ENCODE measurements at regions not wholly inside any gene's neighbourhood (a gene's known extent, or its start where the extent isn't known, plus 50 kb on each side); places are given as distances from the start of the nearest gene placed in this dataset.

DNA sequence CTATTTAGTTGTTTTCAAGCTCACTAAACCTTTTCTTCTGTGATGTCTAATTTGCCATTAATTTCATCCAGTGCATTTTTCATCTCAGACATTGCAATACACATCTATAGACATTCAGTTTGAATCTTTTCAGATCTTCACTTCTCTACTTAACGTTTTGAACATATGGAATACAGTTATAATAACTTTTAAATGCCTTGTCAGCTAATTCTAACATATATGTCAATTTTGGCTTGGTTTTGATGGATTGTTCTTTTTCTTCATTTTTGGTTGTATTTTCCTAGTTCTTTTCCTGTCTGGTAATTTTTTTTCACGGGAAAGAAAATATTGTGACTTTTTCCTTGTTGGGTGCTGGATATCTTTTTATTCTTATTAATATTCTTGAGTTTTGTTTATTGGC lies 215.3 kb downstream of the ATP23 start:
- no peak overlapping the region for H3K27ac ChIP-seq (ENCODE audit: low read length)
- intact Hi-C loops (cut with micrococcal nuclease), result no loop called here
- no peaks in the 10 kb centered on the region for H3K79me2 ChIP-seq (ENCODE audit: low read length)
- no peak overlapping the region for H3K4me3 ChIP-seq (ENCODE audit: low read length)
- H3K9me3 ChIP-seq (ENCODE audit: low read length), result no peaks in the 10 kb centered on the region
- no peaks in the 10 kb centered on the region for H4K20me1 ChIP-seq (ENCODE audit: low read length)
- TF ChIP-seq EZH2phosphoT487 (IDR thresholded peaks at IDR 0.05; ENCODE audit: borderline replicate concordance, low read length) (no peak), EZH2 (IDR thresholded peaks at IDR 0.05; ENCODE audit: low read length, unreplicated experiment) (no peak), CTCF (conservative IDR thresholded peaks at IDR 0.05; ENCODE audit: low read depth, low read length) (no peak)
- no peak overlapping the region for H3K4me2 ChIP-seq (ENCODE audit: low read length)
- no peaks in the 10 kb centered on the region for H3K36me3 ChIP-seq (ENCODE audit: low read depth, low read length)
- no peaks in the 10 kb centered on the region for H3K27me3 ChIP-seq (ENCODE audit: low read length)
- no peak overlapping the region for H2AFZ ChIP-seq (ENCODE audit: low read length)
- CTCF ChIA-PET, result no interaction called here
- DNase-seq (no peak), ATAC-seq (no peak)
- H3K9ac ChIP-seq (ENCODE audit: low read length), result no peak overlapping the region
- no peaks in the 10 kb centered on the region; the same call in 1 of the 2 replicates for H3K9me2 ChIP-seq (replicated peaks; ENCODE audit: low read length)
- BruUV-seq (replicated peaks), result no TSS peak
- H3F3A ChIP-seq (ENCODE audit: low read length, unreplicated experiment), result no peaks in the 10 kb centered on the region
- no peaks in the 10 kb centered on the region for H3K4me1 ChIP-seq (ENCODE audit: insufficient read depth, low read length)
- POLR2A ChIA-PET (ENCODE audit: unreplicated experiment), result no interaction called here

GRCh38 chr12:58159941-58160340 lies 218.6 kb downstream of the ATP23 start:
- intact Hi-C loops (cut with micrococcal nuclease), result no loop called here

GRCh38 chr12:58161773-58162172 lies 220.4 kb downstream of the ATP23 start:
- no TSS peak for BruUV-seq (replicated peaks)
- no peak for ATAC-seq

More at GRCh38 chr12:58159941-58160340, 218.6 kb downstream of the ATP23 start:
- Histone ChIP-seq H3K4me1 (ENCODE audit: insufficient read depth, low read length) (no peaks in the 10 kb centered on the region), H3K79me2 (ENCODE audit: low read length) (no peaks in the 10 kb centered on the region), H3K9me3 (ENCODE audit: low read length) (no peaks in the 10 kb centered on the region), H3K9me2 (replicated peaks; ENCODE audit: low read length) (no peaks in the 10 kb centered on the region), H3F3A (ENCODE audit: low read length, unreplicated experiment) (no peaks in the 10 kb centered on the region), H3K9ac (ENCODE audit: low read length) (no peak overlapping the region), H3K36me3 (ENCODE audit: low read depth, low read length) (no peaks in the 10 kb centered on the region), H3K27me3 (ENCODE audit: low read length) (no peaks in the 10 kb centered on the region), H3K27ac (ENCODE audit: low read length) (no peak overlapping the region), H3K4me3 (ENCODE audit: low read length) (no peak overlapping the region), H4K20me1 (ENCODE audit: low read length) (no peaks in the 10 kb centered on the region), H2AFZ (ENCODE audit: low read length) (no peak overlapping the region), H3K4me2 (ENCODE audit: low read length) (no peak overlapping the region)
- DNase-seq (no peak), ATAC-seq (no peak)
- TF ChIP-seq CTCF (conservative IDR thresholded peaks at IDR 0.05; ENCODE audit: low read depth, low read length), result no peak
- no peak for TF ChIP-seq EZH2 (IDR thresholded peaks at IDR 0.05; ENCODE audit: low read length, unreplicated experiment)
- TF ChIP-seq EZH2phosphoT487 (IDR thresholded peaks at IDR 0.05; ENCODE audit: borderline replicate concordance, low read length), result no peak
- BruUV-seq (replicated peaks), result no TSS peak
- POLR2A ChIA-PET (ENCODE audit: unreplicated experiment), result no interaction called here
- CTCF ChIA-PET, result no interaction called here

More at GRCh38 chr12:58161773-58162172, 220.4 kb downstream of the ATP23 start:
- H3K27me3 ChIP-seq (ENCODE audit: low read length), result no peaks in the 10 kb centered on the region
- H3K27ac ChIP-seq (ENCODE audit: low read length), result no peak overlapping the region
- no peaks in the 10 kb centered on the region for H3K9me2 ChIP-seq (replicated peaks; ENCODE audit: low read length)
- H3K4me2 ChIP-seq (ENCODE audit: low read length), result no peak overlapping the region
- no peaks in the 10 kb centered on the region for H3K79me2 ChIP-seq (ENCODE audit: low read length)
- TF ChIP-seq CTCF (conservative IDR thresholded peaks at IDR 0.05; ENCODE audit: low read depth, low read length), result no peak
- TF ChIP-seq EZH2 (IDR thresholded peaks at IDR 0.05; ENCODE audit: low read length, unreplicated experiment), result no peak
- TF ChIP-seq EZH2phosphoT487 (IDR thresholded peaks at IDR 0.05; ENCODE audit: borderline replicate concordance, low read length), result no peak
- intact Hi-C loops (cut with micrococcal nuclease), result no loop called here
- H4K20me1 ChIP-seq (ENCODE audit: low read length), result no peaks in the 10 kb centered on the region
- H3K36me3 ChIP-seq (ENCODE audit: low read depth, low read length), result no peaks in the 10 kb centered on the region
- CTCF ChIA-PET, result no interaction called here
- no peaks in the 10 kb centered on the region for H3F3A ChIP-seq (ENCODE audit: low read length, unreplicated experiment)
- POLR2A ChIA-PET (ENCODE audit: unreplicated experiment), result no interaction called here
- no peak overlapping the region for H3K4me3 ChIP-seq (ENCODE audit: low read length)
- peak; percentile 7 for DNase-seq
- no peaks in the 10 kb centered on the region for H3K9me3 ChIP-seq (ENCODE audit: low read length)
- H2AFZ ChIP-seq (ENCODE audit: low read length), result no peak overlapping the region
- H3K4me1 ChIP-seq (ENCODE audit: insufficient read depth, low read length), result no peaks in the 10 kb centered on the region
- H3K9ac ChIP-seq (ENCODE audit: low read length), result no peak overlapping the region
